Brain microvascular endothelial cell (primary cell): ENCODE measurements at regions not wholly inside any gene's neighbourhood (a gene's known extent, or its start where the extent isn't known, plus 50 kb on each side); places are given as distances from the start of the nearest gene placed in this dataset.
"Not testable (repeated sequence)": the region's sequence is repeated elsewhere in the genome, so short reads cannot be mapped to it uniquely, and the experiment has no call there.

Experiments
- DNase-seq: peaks from one replicate; pipeline ENCODE4 v3.0.0-alpha.2; 2020
- H3K27ac ChIP-seq: fragments of 250-450 bp; sonication (Bioruptor Pico); 2 replicates; pipeline ENCODE4 v1.5.1; 2020; ENCODE audit warnings: mild to moderate bottlenecking, moderate library complexity
- H3K27me3 ChIP-seq: fragments of 250-450 bp; sonication (Bioruptor Pico); replicated peaks from 2 replicates; pipeline ENCODE4 v1.5.1; 2020; ENCODE audit warnings: mild to moderate bottlenecking
- H3K36me3 ChIP-seq: fragments of 250-450 bp; sonication (Bioruptor Pico); replicated peaks from 2 replicates; pipeline ENCODE4 v1.5.1; 2020; ENCODE audit warnings: mild to moderate bottlenecking
- H3K4me3 ChIP-seq: 2 replicates; pipeline ENCODE4 v1.5.1; 2011; ENCODE audit warnings: low read depth, mild to moderate bottlenecking, control low read depth, low read length, moderate library complexity
- CTCF ChIP-seq: IDR thresholded peaks from 2 replicates; pipeline ENCODE4 v1.5.1; 2011; ENCODE audit warnings: low read depth, mild to moderate bottlenecking, moderate library complexity, low read length, control low read depth, inconsistent platforms; ENCODE audit errors: missing control alignments
- in situ Hi-C: cut with HindIII; loops from 2 replicates; pipeline ENCODE4 v1.10.0; 2017; ENCODE audit warnings: low sequenced_read_pairs, low pct_ligation_motif_present

- Histone ChIP-seq H3K36me3 (peaks cover 6% of the 10 kb centered on the region), H3K4me3 (no peak overlapping the region), H3K27me3 (peaks cover 3% of the 10 kb centered on the region), H3K27ac (peak overlapping the region; percentile 81)
- in situ Hi-C loops, result no loop called here
- peak; percentile 59 for DNase-seq
- peak; percentile 81 for TF ChIP-seq CTCF
Observed at GRCh38 chr7:149625340-149625946, 127.8 kb upstream of the ZNF746 start.

- peaks cover 13% of the 10 kb centered on the region for H3K36me3 ChIP-seq
- DNase-seq, result peak; percentile 88
- peak overlapping the region; percentile 80 for H3K4me3 ChIP-seq
- H3K27ac ChIP-seq, result peak overlapping the region; percentile 81
- in situ Hi-C loops, result no loop called here
- TF ChIP-seq CTCF, result peak; percentile 71
- no peaks in the 10 kb centered on the region for H3K27me3 ChIP-seq
Observed at GRCh38 chr7:149624419-149625339, 127.1 kb upstream of the ZNF746 start.

GRCh38 chr7:149624006-149624405 is 126.4 kb upstream of the ZNF746 start:
- Histone ChIP-seq H3K27ac (peak overlapping the region; percentile 81), H3K27me3 (no peaks in the 10 kb centered on the region), H3K36me3 (peaks cover 18% of the 10 kb centered on the region), H3K4me3 (peak overlapping the region; percentile 80)
- DNase-seq, result peak; percentile 5
- peak; percentile 31 for TF ChIP-seq CTCF
- in situ Hi-C loops, result no loop called here

GRCh38 chr7:149623262-149623997 is 125.8 kb upstream of the ZNF746 start:
- peaks cover 24% of the 10 kb centered on the region for H3K36me3 ChIP-seq
- in situ Hi-C loops, H3K27ac ChIP-seq, H3K27me3 ChIP-seq: not testable (repeated sequence)
- peak overlapping the region; percentile 80 for H3K4me3 ChIP-seq
- peak; percentile 78 for DNase-seq

- in situ Hi-C loops, result no loop called here
- TF ChIP-seq CTCF, result no peak
- Histone ChIP-seq H3K27me3 (no peaks in the 10 kb centered on the region), H3K27ac (no peak overlapping the region), H3K4me3 (no peak overlapping the region), H3K36me3 (peaks cover 24% of the 10 kb centered on the region)
- no peak for DNase-seq
Observed at GRCh38 chr7:149622444-149623210, 125.0 kb upstream of the ZNF746 start.
